TTC549 (cell line): ENCODE measurements at regions not wholly inside any gene's neighbourhood (a gene's known extent, or its start where the extent isn't known, plus 50 kb on each side); places are given as distances from the start of the nearest gene placed in this dataset.
"Not testable (repeated sequence)": the region's sequence is repeated elsewhere in the genome, so short reads cannot be mapped to it uniquely, and the experiment has no call there.

Experiments
- FAIRE-seq: peaks from 2 replicates; lab custom pipeline; 2012; peaks lifted over from hg19 to GRCh38; lab: Jason Lieb, UNC

DNA sequence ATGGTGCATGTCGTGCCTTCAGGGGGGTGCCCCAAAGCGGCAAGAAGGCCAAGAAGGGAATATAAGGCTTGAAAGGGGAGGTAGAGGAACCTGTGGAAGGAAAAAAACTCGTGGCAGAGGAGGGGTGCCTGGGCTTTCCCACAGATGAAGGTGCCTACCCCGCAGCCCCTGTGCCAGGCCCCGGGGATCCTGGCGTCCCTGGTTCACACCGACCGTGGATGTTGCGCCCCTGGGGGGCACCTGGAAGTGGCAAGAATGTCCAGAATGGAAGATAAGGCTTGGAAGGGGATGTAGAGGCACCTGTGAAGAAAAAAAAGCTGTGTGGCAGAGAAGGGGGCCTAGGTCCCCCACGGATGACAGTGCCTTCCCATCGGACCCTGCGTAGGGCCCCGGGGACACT lies 282.2 kb downstream of the ALG10 start:
- no peak for FAIRE-seq

- no peak for FAIRE-seq
Observed at GRCh38 chr12:34305176-34305575, 282.9 kb downstream of the ALG10 start.

- FAIRE-seq, result no peak
Observed at GRCh38 chr12:34306133-34306830, 284.0 kb downstream of the ALG10 start.

GRCh38 chr12:34309806-34310804 lies 287.8 kb downstream of the ALG10 start:
- FAIRE-seq, result not testable (repeated sequence)

- no peak for FAIRE-seq
Observed at GRCh38 chr12:34311337-34311736, 289.0 kb downstream of the ALG10 start.

DNA sequence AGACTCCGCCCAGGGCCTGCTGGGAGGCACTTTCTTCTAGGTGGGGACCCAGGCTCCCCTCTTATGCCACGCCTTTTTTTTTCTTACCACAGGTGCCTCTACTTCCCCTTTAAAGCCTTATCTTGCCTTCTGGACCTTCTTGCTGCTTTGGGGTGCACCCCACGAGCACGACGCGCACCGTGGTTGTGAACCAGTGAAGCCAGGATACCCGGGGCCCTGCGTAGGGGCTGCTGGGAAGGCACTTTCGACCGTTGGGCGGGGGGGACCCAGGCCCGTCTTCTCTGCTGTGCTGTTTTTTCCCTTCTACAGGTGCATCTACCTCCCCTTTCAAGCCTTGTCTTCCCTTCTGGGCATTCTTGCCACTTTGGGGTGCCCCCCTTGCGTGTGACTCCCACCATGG lies 305.4 kb downstream of the ALG10 start:
- no peak for FAIRE-seq

- FAIRE-seq, result no peak
Observed at GRCh38 chr12:34333337-34333736, 311.0 kb downstream of the ALG10 start.

DNA sequence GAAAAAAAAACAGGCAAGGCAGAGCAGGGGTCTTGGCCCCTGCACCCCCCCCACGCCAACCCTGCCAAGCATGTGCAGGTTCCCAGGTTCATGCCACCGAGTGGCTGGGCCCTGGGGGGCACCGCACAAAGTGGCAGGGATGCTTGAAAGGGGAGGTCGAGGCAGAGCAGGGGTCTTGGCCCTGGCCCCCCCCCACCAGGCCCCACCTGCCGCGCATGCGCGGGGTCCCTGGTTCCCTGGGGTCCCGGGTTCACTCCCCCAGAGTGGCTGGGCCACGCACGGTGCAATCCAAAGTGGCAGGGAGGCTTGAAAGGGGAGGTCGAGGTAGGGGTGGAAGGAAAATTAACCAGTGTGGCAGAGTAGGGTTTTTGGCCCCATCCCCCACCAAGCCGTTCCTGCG lies 312.2 kb downstream of the ALG10 start:
- no peak for FAIRE-seq

- FAIRE-seq, result no peak
Observed at GRCh38 chr12:34334953-34335743, 312.9 kb downstream of the ALG10 start.

GRCh38 chr12:34335819-34336262 lies 313.5 kb downstream of the ALG10 start:
- no peak for FAIRE-seq

DNA sequence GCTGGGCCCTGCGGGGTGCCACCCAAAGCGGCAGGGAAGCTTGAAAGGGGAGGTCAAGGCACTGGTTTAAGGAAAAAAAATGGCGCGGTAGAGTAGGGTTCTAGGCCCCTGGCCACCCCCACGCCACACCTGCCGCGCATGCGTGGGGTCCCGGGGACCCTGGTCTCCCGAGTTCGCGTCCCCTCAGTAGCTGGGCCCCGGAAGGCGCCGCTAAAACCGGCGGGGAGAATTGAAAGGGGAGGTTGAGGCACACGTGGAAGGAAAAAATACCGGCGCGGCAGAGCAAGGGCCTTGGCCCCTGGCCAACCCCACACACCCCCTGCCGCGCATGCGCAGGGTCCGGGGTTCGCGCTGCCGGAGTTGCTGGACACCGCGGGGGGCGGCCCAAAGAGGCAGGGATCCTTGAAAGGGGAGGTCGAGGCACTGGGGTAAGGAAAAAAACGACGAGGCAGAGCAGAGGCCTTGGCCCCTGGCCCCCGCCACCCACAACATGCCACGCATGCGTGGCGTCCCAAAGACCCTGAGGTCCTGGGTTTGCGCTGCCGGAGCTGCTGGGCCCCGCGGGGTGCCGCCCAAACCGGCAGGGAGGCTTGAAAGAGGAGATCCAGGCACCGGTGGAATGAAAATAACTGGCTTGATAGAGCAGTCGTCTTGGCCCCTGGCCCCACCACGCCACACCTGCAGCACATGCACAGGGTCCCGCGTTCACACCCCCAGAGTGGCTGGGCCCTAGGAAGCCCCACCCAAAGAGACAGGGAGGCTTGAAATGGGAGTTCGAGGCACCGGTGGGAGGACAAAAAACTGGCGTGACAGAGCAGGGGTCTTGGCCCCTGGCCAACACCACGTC lies 314.5 kb downstream of the ALG10 start:
- FAIRE-seq, result no peak

DNA sequence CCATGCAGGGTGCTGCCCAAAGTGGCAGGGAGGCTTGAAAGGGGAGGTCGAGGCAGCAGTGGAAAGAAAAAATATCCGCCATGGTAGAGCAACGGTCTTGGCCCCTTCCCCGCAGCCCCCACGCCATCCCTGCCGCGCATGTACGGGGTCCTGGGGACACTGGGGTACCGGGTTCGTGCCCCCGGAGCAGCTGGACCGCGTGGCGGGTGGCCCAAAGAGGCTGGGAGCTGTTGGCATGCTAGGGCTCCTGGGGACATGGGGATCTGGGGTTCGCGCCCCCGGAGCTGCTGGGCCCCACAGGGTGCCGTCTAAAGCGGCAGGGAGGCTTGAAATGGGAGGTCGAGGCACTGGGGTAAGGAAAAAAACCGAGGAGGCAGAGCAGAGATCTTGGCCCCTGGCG lies 316.5 kb downstream of the ALG10 start:
- no peak for FAIRE-seq

DNA sequence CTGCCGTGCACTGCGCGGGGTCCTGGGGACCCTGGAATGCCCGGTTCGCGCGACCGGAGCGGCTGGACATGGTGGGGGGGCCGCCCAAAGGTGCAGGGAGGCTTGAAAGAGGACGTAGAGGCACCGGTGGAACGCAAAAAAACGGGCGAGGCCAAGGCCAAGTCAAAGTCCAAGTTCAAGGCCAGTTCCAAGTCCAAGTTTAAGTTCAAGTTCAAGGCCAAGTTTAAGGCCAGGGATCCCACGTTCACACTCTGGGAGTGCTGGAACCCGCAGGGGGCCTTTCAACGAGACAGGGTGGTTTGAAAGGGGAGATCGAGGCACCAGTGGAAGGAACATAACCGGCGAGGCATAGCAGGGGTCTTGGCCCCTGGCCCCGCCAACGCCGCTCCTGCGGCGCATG lies 317.6 kb downstream of the ALG10 start:
- FAIRE-seq, result no peak

- no peak for FAIRE-seq
Observed at GRCh38 chr12:34340534-34341361, 318.5 kb downstream of the ALG10 start.

GRCh38 chr12:34341362-34341733 lies 319.1 kb downstream of the ALG10 start:
- no peak for FAIRE-seq

DNA sequence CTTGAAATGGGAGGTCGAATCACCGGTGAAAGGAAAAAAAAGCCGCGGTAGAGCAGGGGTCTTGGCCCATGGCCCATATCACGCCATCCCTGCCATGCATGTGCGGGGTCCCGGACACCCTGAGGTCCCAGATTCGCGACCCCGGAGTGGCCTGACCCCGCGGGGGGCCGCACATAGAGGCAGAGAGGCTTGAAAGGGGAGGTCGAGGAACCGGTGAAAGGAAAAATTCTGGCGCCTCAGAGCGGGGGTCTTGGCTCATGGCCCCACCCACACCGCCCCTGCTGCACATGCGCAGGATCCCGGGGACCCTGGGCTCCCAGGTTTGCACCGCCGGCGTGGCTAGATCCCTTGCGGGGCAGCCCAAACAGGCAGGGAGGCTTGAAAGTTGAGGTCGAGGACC lies 319.8 kb downstream of the ALG10 start:
- no peak for FAIRE-seq

GRCh38 chr12:34343345-34343744 lies 321.0 kb downstream of the ALG10 start:
- FAIRE-seq, result no peak

DNA sequence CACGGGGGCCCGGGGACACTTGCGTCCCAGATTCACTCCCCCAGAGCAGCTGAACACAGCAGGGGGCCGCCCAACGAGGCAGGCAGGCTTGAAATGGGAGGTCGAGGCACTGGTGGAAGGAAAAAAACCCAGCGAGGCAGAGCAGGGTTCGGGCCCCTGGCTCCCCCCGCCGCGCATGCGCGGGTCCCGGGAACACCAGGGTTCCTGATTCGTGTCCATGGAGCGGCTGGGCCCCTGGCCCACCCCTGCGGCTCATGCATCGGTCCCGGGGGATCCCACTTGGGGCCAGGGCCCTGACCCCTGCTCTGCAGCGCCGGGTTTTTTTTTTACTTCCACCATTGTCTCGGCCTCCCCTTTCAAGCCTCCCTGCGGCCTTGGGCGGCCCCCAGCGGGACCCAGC lies 321.5 kb downstream of the ALG10 start:
- no peak for FAIRE-seq

DNA sequence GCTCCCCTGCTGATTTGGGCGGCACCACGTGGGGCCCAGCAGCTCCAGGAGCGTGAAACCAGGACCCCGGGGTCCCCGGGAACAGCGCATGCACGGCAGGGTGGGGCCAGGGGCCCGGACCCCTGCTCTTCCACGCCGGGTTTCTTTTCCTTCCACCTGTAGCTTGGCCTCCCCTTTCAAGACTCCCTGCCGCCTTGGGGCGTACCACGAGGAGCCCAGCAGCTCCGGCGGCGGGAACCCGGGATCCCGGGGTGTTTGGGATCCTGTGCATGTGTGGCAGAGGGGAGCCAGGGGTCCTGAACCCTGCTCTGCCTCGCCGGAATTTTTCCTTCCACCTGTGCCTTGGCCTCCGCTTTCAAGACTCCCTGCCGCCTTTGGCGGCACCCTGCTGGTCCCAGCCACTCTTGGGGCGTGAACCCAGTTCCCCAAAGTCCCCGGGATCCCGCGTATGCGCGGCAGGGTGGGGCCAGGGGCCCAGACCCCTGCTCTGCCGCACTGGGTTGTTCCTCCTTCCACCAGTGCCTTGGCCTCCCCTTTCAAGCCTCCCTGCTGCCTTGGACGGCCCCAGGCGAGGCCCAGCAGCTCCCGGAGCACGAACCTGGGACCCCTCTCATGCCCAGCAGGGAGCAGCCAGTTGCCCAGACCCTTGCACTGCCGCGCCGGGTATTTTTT lies 322.7 kb downstream of the ALG10 start:
- FAIRE-seq, result no peak

DNA sequence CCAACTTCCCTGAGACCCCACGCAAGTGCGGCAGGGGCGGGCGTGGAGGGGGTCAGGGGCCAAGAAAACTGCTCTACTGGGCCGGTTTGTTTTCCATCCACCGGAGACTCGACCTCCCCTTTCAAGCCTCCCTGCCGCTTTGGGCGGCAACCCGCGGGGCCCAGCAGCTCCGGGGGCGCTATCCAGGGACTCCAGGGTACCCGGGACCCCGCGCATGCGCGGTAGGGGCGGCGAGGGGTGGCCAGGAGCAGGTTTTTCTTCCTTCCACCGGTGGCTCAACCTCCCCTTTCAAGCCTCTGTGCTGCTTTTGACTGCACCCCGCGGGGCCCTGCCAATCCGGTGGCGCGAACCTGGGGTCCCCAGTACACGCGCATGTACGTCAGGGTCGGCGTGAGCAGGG lies 323.5 kb downstream of the ALG10 start:
- FAIRE-seq, result no peak
